ENCODE measurements at regions not wholly inside any gene's neighbourhood (a gene's known extent, or its start where the extent isn't known, plus 50 kb on each side); places are given as distances from the start of the nearest gene placed in this dataset.

GRCh38 chr2:137729305-137729704 is 235.0 kb upstream of the HNMT start:
- CTCF ChIA-PET: no interaction called here
- no peaks in the 10 kb centered on the region for H3K9me3 ChIP-seq (ENCODE audit: low read length)
- no peak overlapping the region for H3K4me3 Mint-ChIP-seq

GRCh38 chr2:137737559-137737958 is 226.7 kb upstream of the HNMT start:
- ChIA-PET CTCF (no interaction called here), POLR2A (no interaction called here)
- Histone ChIP-seq H3K9me3 (ENCODE audit: low read length) (no peaks in the 10 kb centered on the region), H3K36me3 (ENCODE audit: insufficient read depth, low read length) (no peaks in the 10 kb centered on the region), H3K27me3 (ENCODE audit: insufficient read depth, low read length, poor library complexity, severe bottlenecking) (no peaks in the 10 kb centered on the region), H3K4me1 (ENCODE audit: insufficient read depth, low read length) (no peaks in the 10 kb centered on the region), H3K4me3 (ENCODE audit: low read length) (no peak overlapping the region), H3K27ac (ENCODE audit: low read depth, low read length) (no peak overlapping the region)
- Mint-ChIP-seq H3K27ac (no peak overlapping the region), H3K4me1 (no peaks in the 10 kb centered on the region), H3K4me3 (no peak overlapping the region), H3K36me3 (no peaks in the 10 kb centered on the region), H3K9me3 (peaks cover 2 to 14% (median 7%) of the 10 kb centered on the region in 5 donors), H3K27me3 (no peaks in the 10 kb centered on the region)
- no peak for DNase-seq

More at GRCh38 chr2:137729305-137729704, 235.0 kb upstream of the HNMT start:
- H3K27me3 Mint-ChIP-seq: no peaks in the 10 kb centered on the region
- DNase-seq: no peak
- H3K4me3 ChIP-seq (ENCODE audit: low read length): no peak overlapping the region
- no peaks in the 10 kb centered on the region for H3K36me3 Mint-ChIP-seq
- POLR2A ChIA-PET: no interaction called here
- no peaks in the 10 kb centered on the region for H3K27me3 ChIP-seq (ENCODE audit: insufficient read depth, low read length, poor library complexity, severe bottlenecking)
- H3K9me3 Mint-ChIP-seq: peaks cover 0 to 9% (median 2%) of the 10 kb centered on the region in 5 donors
- H3K27ac ChIP-seq (ENCODE audit: low read depth, low read length): no peak overlapping the region
- no peaks in the 10 kb centered on the region for H3K4me1 Mint-ChIP-seq
- H3K27ac Mint-ChIP-seq: no peak overlapping the region
- no peaks in the 10 kb centered on the region for H3K4me1 ChIP-seq (ENCODE audit: insufficient read depth, low read length)
- H3K36me3 ChIP-seq (ENCODE audit: insufficient read depth, low read length): no peaks in the 10 kb centered on the region

- Histone ChIP-seq H3K4me3 (ENCODE audit: low read length) (no peak overlapping the region), H3K36me3 (ENCODE audit: insufficient read depth, low read length) (no peaks in the 10 kb centered on the region), H3K4me1 (ENCODE audit: insufficient read depth, low read length) (no peaks in the 10 kb centered on the region), H3K27me3 (ENCODE audit: insufficient read depth, low read length, poor library complexity, severe bottlenecking) (no peaks in the 10 kb centered on the region), H3K9me3 (ENCODE audit: low read length) (no peaks in the 10 kb centered on the region), H3K27ac (ENCODE audit: low read depth, low read length) (no peak overlapping the region)
- Mint-ChIP-seq H3K36me3 (no peaks in the 10 kb centered on the region), H3K9me3 (peaks cover 2 to 7% (median 5%) of the 10 kb centered on the region in 5 donors), H3K27ac (no peak overlapping the region), H3K27me3 (no peaks in the 10 kb centered on the region), H3K4me1 (no peaks in the 10 kb centered on the region), H3K4me3 (no peak overlapping the region)
- CTCF ChIA-PET: no interaction called here
- POLR2A ChIA-PET: no interaction called here
- DNase-seq: no peak
Observed at GRCh38 chr2:137741784-137742362, 222.4 kb upstream of the HNMT start.

GRCh38 chr2:137747509-137747908 is 216.8 kb upstream of the HNMT start:
- ChIA-PET POLR2A (no interaction called here), CTCF (no interaction called here)
- Histone ChIP-seq H3K4me3 (ENCODE audit: low read length) (no peak overlapping the region), H3K27ac (ENCODE audit: low read depth, low read length) (no peak overlapping the region), H3K9me3 (ENCODE audit: low read length) (no peaks in the 10 kb centered on the region), H3K27me3 (ENCODE audit: insufficient read depth, low read length, poor library complexity, severe bottlenecking) (no peaks in the 10 kb centered on the region), H3K4me1 (ENCODE audit: insufficient read depth, low read length) (no peaks in the 10 kb centered on the region), H3K36me3 (ENCODE audit: insufficient read depth, low read length) (no peaks in the 10 kb centered on the region)
- Mint-ChIP-seq H3K9me3 (peaks cover 0 to under 1% (median 0%) of the 10 kb centered on the region in 5 donors), H3K27ac (no peak overlapping the region), H3K4me3 (no peak overlapping the region), H3K4me1 (no peaks in the 10 kb centered on the region), H3K27me3 (no peaks in the 10 kb centered on the region), H3K36me3 (no peaks in the 10 kb centered on the region)
- no peak for DNase-seq

- H3K36me3 ChIP-seq (ENCODE audit: insufficient read depth, low read length): no peaks in the 10 kb centered on the region
- no peak for DNase-seq
- no peaks in the 10 kb centered on the region for H3K4me1 ChIP-seq (ENCODE audit: insufficient read depth, low read length)
- ChIA-PET POLR2A (no interaction called here), CTCF (no interaction called here)
- no peak overlapping the region for H3K4me3 ChIP-seq (ENCODE audit: low read length)
- H3K27me3 ChIP-seq (ENCODE audit: insufficient read depth, low read length, poor library complexity, severe bottlenecking): no peaks in the 10 kb centered on the region
- no peaks in the 10 kb centered on the region for H3K9me3 ChIP-seq (ENCODE audit: low read length)
- Mint-ChIP-seq H3K9me3 (peaks cover 0 to 4% (median 0%) of the 10 kb centered on the region in 5 donors), H3K4me1 (no peaks in the 10 kb centered on the region), H3K4me3 (no peak overlapping the region), H3K27me3 (no peaks in the 10 kb centered on the region), H3K36me3 (no peaks in the 10 kb centered on the region), H3K27ac (no peak overlapping the region)
- no peak overlapping the region for H3K27ac ChIP-seq (ENCODE audit: low read depth, low read length)
Observed at GRCh38 chr2:137748533-137748932, 215.7 kb upstream of the HNMT start.

GRCh38 chr2:137764646-137765045 is 199.6 kb upstream of the HNMT start:
- CTCF ChIA-PET: no interaction called here
- H3K4me3 ChIP-seq (ENCODE audit: low read length): no peak overlapping the region
- Mint-ChIP-seq H3K9me3 (peaks cover 0 to 18% (median 4%) of the 10 kb centered on the region in 5 donors), H3K27ac (no peak overlapping the region), H3K4me1 (no peaks in the 10 kb centered on the region), H3K27me3 (no peaks in the 10 kb centered on the region), H3K36me3 (no peaks in the 10 kb centered on the region), H3K4me3 (no peak overlapping the region)
- H3K9me3 ChIP-seq (ENCODE audit: low read length): no peaks in the 10 kb centered on the region
- H3K27me3 ChIP-seq (ENCODE audit: insufficient read depth, low read length, poor library complexity, severe bottlenecking): no peaks in the 10 kb centered on the region
- no peaks in the 10 kb centered on the region for H3K4me1 ChIP-seq (ENCODE audit: insufficient read depth, low read length)
- no peak for DNase-seq
- no peaks in the 10 kb centered on the region for H3K36me3 ChIP-seq (ENCODE audit: insufficient read depth, low read length)
- H3K27ac ChIP-seq (ENCODE audit: low read depth, low read length): no peak overlapping the region
- POLR2A ChIA-PET: no interaction called here

- no peaks in the 10 kb centered on the region for H3K36me3 ChIP-seq (ENCODE audit: insufficient read depth, low read length)
- Mint-ChIP-seq H3K4me1 (no peaks in the 10 kb centered on the region), H3K27ac (no peak overlapping the region), H3K4me3 (no peak overlapping the region), H3K9me3 (peaks cover 0 to 8% (median under 1%) of the 10 kb centered on the region in 5 donors), H3K27me3 (no peaks in the 10 kb centered on the region), H3K36me3 (no peaks in the 10 kb centered on the region)
- H3K27me3 ChIP-seq (ENCODE audit: insufficient read depth, low read length, poor library complexity, severe bottlenecking): no peaks in the 10 kb centered on the region
- ChIA-PET CTCF (no interaction called here), POLR2A (no interaction called here)
- H3K4me3 ChIP-seq (ENCODE audit: low read length): no peak overlapping the region
- no peaks in the 10 kb centered on the region for H3K9me3 ChIP-seq (ENCODE audit: low read length)
- DNase-seq: no peak
- no peak overlapping the region for H3K27ac ChIP-seq (ENCODE audit: low read depth, low read length)
- H3K4me1 ChIP-seq (ENCODE audit: insufficient read depth, low read length): no peaks in the 10 kb centered on the region
Observed at GRCh38 chr2:137769406-137769805, 194.9 kb upstream of the HNMT start.

GRCh38 chr2:137770166-137770565 is 194.1 kb upstream of the HNMT start:
- no peak overlapping the region for H3K4me3 Mint-ChIP-seq
- Histone ChIP-seq H3K9me3 (ENCODE audit: low read length) (no peaks in the 10 kb centered on the region), H3K4me3 (ENCODE audit: low read length) (no peak overlapping the region), H3K27ac (ENCODE audit: low read depth, low read length) (no peak overlapping the region), H3K4me1 (ENCODE audit: insufficient read depth, low read length) (no peaks in the 10 kb centered on the region), H3K36me3 (ENCODE audit: insufficient read depth, low read length) (no peaks in the 10 kb centered on the region), H3K27me3 (ENCODE audit: insufficient read depth, low read length, poor library complexity, severe bottlenecking) (no peaks in the 10 kb centered on the region)
- ChIA-PET POLR2A (no interaction called here), CTCF (no interaction called here)
- no peaks in the 10 kb centered on the region for H3K4me1 Mint-ChIP-seq
- DNase-seq: no peak
- peak overlapping the region in 1 of 8 donors; percentile 71 for H3K27ac Mint-ChIP-seq
- H3K9me3 Mint-ChIP-seq: peaks cover 0 to 8% (median 3%) of the 10 kb centered on the region in 5 donors
- H3K27me3 Mint-ChIP-seq: no peaks in the 10 kb centered on the region
- no peaks in the 10 kb centered on the region for H3K36me3 Mint-ChIP-seq

GRCh38 chr2:137771064-137771463 is 193.2 kb upstream of the HNMT start:
- Mint-ChIP-seq H3K9me3 (peaks cover 0 to 8% (median 3%) of the 10 kb centered on the region in 5 donors), H3K36me3 (no peaks in the 10 kb centered on the region), H3K4me3 (no peak overlapping the region), H3K4me1 (no peaks in the 10 kb centered on the region), H3K27ac (no peak overlapping the region), H3K27me3 (no peaks in the 10 kb centered on the region)
- no peaks in the 10 kb centered on the region for H3K36me3 ChIP-seq (ENCODE audit: insufficient read depth, low read length)
- DNase-seq: no peak
- POLR2A ChIA-PET: no interaction called here
- CTCF ChIA-PET: no interaction called here
- no peaks in the 10 kb centered on the region for H3K9me3 ChIP-seq (ENCODE audit: low read length)
- H3K4me3 ChIP-seq (ENCODE audit: low read length): no peak overlapping the region
- H3K4me1 ChIP-seq (ENCODE audit: insufficient read depth, low read length): no peaks in the 10 kb centered on the region
- H3K27me3 ChIP-seq (ENCODE audit: insufficient read depth, low read length, poor library complexity, severe bottlenecking): no peaks in the 10 kb centered on the region
- H3K27ac ChIP-seq (ENCODE audit: low read depth, low read length): no peak overlapping the region

All from CD8-positive, alpha-beta memory T cell (primary cell).